Mucosa of stomach (tissue), 1 donor: ENCODE measurements at regions not wholly inside any gene's neighbourhood (a gene's known extent, or its start where the extent isn't known, plus 50 kb on each side); places are given as distances from the start of the nearest gene placed in this dataset.

ENCODE experiments used
- H3K27me3 ChIP-seq: one replicate; pipeline ENCODE4 v1.7.0; 2013; ENCODE audit warnings: mild to moderate bottlenecking, low read length; ENCODE audit not compliant: control insufficient read depth, insufficient read depth
- H3K36me3 ChIP-seq: one replicate; pipeline ENCODE4 v1.7.0; 2013; ENCODE audit warnings: low read length; ENCODE audit not compliant: control insufficient read depth, insufficient read depth
- H3K4me1 ChIP-seq: one replicate; pipeline ENCODE4 v1.7.0; 2013; ENCODE audit warnings: mild to moderate bottlenecking, low read length; ENCODE audit not compliant: control insufficient read depth, insufficient read depth
- H3K4me3 ChIP-seq: one replicate; pipeline ENCODE4 v1.7.0; 2013; ENCODE audit warnings: low read length
- H3K9ac ChIP-seq: one replicate; pipeline ENCODE4 v1.7.0; 2013; ENCODE audit warnings: mild to moderate bottlenecking, low read length, moderate library complexity
- H3K9me3 ChIP-seq: one replicate; pipeline ENCODE4 v1.7.0; 2013; ENCODE audit warnings: mild to moderate bottlenecking, low read length, moderate library complexity; ENCODE audit not compliant: control insufficient read depth
- donor health status: Pancreatic carcinoma.

DNA sequence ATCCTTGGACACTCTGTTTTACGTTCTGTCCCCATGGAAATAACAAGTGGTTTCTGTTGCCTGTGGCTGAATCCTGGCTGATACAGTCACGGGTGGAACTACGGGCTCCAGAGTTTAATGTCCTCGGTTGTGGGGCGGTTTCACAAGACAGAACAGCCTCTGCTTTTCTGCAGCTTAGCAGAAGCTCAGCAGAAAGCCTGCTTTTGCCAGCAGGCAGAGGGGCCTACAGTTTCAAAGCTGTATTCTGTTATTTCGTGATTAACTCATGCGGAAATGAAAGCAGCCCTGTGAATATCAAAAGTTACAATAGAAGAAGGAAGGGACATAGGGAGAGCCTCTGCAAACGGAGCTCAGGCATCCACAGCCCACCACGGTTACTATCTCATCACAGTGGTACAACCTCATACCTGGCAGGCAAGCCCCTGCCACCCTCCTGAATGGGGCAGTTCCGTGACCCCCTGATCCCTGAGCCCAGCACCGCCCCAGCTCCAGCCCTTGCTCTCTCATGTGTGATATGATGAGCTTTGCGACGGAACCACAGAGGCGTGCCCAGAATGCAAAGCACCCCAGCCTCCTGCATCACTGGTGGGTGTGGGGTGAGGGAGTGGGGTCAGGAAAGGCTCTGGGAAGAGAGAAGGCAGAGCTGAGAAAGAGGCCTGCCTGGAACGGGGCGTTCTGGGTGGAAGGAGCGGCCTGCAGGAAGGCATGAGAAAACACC lies 360.6 kb downstream of the BRD1 start:
- H3K9me3 ChIP-seq = no peaks in the 10 kb centered on the region
- no peaks in the 10 kb centered on the region for H3K36me3 ChIP-seq
- no peak overlapping the region for H3K9ac ChIP-seq
- H3K4me3 ChIP-seq = no peak overlapping the region
- H3K27me3 ChIP-seq = no peaks in the 10 kb centered on the region
- H3K4me1 ChIP-seq = no peaks in the 10 kb centered on the region

DNA sequence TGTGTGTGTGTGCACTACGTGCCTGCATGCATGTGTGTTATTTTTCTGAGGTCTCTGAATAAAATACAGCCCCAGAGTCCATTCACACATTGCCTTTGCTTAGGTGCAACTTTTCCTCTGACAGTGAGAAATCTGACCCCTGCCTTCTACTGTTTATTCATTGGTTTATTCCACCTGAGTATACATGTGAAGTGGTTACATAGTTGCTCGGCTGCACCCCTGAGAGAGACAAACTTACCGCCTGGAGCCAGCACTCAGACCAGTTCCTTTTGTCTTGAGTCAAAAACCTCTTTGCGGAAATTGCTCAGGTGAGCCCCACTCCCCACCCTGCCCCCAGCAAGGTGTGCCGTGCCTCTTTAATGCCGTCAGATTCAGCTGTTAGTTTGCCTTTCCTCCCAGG lies 363.6 kb downstream of the BRD1 start:
- Histone ChIP-seq H3K27me3 (no peaks in the 10 kb centered on the region), H3K4me1 (no peaks in the 10 kb centered on the region), H3K9ac (no peak overlapping the region), H3K4me3 (no peak overlapping the region), H3K36me3 (no peaks in the 10 kb centered on the region), H3K9me3 (no peaks in the 10 kb centered on the region)

DNA sequence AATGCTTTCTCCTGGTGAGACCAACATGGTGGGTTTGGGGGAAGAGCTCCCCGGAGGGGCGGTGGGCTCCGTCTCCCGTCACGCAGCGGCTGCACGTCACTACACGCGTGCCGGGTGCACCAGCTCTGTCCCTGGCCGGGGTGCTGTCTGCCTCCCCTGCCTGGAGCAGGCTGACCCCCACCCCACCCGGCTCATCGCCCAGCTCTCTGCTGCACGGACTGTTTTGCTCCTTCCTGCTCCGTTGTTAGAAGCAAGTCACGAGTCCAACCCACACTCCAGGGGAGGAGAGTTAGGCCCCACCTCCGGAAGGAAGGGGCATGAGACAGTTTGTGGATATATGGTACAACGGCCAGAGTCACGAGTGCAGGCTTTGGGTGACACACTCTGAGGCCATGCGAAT lies 364.9 kb downstream of the BRD1 start:
- H3K4me3 ChIP-seq = no peak overlapping the region
- no peaks in the 10 kb centered on the region for H3K36me3 ChIP-seq
- no peaks in the 10 kb centered on the region for H3K4me1 ChIP-seq
- no peak overlapping the region for H3K9ac ChIP-seq
- no peaks in the 10 kb centered on the region for H3K27me3 ChIP-seq
- H3K9me3 ChIP-seq = no peaks in the 10 kb centered on the region

DNA sequence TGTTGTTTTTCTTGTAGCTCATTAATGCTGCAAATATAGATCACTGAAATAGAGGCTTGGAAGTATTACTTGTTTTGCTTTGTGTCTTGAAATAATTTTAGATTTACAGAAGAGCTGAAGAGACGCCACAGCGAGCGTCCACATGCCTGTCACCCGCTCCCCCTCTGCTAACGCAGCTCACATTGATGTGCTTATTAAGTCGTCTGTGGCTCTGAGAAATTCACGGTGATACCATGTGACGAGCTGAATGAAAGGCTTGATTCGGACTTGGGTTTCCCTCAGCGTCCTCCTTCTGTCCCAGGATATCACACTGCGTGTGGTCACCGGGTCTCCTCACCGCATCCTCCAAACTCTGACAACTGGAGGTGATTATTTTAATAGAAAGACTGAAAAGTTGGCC lies 365.4 kb downstream of the BRD1 start:
- no peaks in the 10 kb centered on the region for H3K36me3 ChIP-seq
- H3K4me3 ChIP-seq = no peak overlapping the region
- H3K9me3 ChIP-seq = no peaks in the 10 kb centered on the region
- H3K4me1 ChIP-seq = no peaks in the 10 kb centered on the region
- H3K9ac ChIP-seq = no peak overlapping the region
- no peaks in the 10 kb centered on the region for H3K27me3 ChIP-seq

DNA sequence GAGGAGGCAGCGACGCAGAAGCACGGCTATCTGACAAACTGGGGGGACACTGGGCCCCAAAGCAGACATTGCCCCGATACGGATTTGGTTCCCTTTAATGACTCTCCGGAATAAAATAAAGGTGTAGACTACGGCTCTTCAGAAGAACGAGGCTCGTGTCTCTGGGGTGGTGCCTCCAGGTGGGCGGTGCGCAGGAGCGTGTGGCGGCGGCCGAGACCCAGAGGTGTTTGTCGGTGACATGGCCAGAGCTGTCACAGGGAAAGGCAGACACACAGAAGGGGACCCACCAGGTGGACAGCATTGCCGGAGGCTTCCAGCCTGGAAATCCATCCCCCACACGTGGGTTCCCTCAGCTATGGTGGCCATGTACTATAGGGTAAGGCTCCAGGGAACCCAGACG lies 366.0 kb downstream of the BRD1 start:
- H3K9me3 ChIP-seq = no peaks in the 10 kb centered on the region
- no peak overlapping the region for H3K4me3 ChIP-seq
- H3K9ac ChIP-seq = no peak overlapping the region
- H3K36me3 ChIP-seq = no peaks in the 10 kb centered on the region
- no peaks in the 10 kb centered on the region for H3K4me1 ChIP-seq
- H3K27me3 ChIP-seq = no peaks in the 10 kb centered on the region

DNA sequence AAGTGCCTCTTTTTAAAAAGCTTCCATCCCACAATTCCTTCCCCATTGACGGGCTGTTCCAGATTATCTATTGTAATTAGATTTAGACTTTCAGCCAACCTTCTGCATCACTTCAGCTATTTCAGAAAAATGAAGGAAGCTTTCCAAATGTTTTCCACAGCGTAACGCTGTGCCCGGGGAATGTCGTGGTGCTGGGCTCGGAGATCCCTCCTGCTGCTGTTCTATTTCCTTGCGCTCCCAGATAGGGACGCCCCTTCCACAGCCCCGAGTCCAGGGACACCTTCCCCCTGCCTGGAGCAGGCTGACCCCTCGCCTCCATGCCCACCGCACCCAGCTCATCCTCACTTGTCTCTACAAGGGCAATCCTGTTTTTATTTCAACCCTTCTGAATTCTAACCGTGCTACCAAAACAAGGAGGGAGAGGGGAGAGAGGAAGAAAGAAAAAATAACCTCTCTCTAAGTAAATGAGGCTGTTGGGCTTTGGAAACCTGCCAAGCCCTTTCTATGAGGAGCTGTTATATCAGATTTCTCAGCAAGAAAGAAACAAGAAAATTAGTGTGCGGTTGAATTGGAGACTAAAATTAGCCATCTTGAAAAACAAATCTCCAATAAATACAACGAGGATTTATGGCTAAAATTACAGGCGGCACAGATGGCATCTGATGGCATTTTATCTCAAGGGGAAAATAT lies 366.9 kb downstream of the BRD1 start:
- H3K9ac ChIP-seq = no peak overlapping the region
- no peaks in the 10 kb centered on the region for H3K27me3 ChIP-seq
- no peak overlapping the region for H3K4me3 ChIP-seq
- H3K9me3 ChIP-seq = no peaks in the 10 kb centered on the region
- H3K4me1 ChIP-seq = no peaks in the 10 kb centered on the region
- no peaks in the 10 kb centered on the region for H3K36me3 ChIP-seq

DNA sequence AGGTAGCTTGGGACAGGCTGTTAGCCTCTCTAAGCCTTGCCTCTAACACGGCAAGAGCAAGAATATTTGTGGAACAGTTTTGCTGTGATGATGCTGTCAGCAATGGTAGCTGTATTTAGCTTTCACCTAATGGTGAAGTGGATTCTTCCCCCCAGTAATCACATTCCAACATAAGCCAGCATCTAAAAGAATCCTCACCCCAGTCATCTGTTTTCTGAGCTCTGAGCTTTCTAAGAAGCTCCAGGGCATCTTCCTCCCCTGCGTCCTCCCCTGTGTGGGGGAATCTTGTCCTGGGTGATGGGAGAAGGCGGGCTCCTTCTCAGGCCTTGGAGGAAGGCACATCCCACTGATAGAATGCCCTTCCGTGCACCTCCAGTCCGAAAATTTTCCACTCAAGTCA lies 367.6 kb downstream of the BRD1 start:
- peaks cover 5% of the 10 kb centered on the region for H3K27me3 ChIP-seq
- H3K4me3 ChIP-seq = no peak overlapping the region

DNA sequence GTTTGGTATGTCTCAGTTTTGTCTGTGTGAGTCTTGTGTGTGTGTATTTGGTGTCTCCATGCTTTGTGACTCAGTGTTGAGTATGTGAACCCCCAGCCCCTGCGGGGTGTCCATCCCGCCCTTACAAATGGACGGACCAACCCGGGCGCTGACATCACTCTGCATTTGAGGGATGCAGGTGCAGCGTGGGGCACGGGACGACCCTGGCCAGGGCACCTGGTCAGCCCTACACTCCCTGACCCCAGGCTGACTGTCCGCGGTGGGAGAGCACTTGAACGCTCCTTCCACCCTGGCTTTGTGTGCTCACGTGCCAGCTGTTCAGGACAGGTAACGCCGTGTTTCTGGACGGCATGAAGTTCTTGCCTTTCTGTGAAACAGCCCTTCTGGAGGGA lies 369.0 kb downstream of the BRD1 start:
- Histone ChIP-seq H3K4me1 (no peaks in the 10 kb centered on the region), H3K9ac (no peak overlapping the region), H3K27me3 (peaks cover 5% of the 10 kb centered on the region), H3K9me3 (no peaks in the 10 kb centered on the region), H3K36me3 (no peaks in the 10 kb centered on the region), H3K4me3 (no peak overlapping the region)

More for the DNA sequence above, 367.6 kb downstream of the BRD1 start:
- Histone ChIP-seq H3K4me1 (no peaks in the 10 kb centered on the region), H3K9me3 (no peaks in the 10 kb centered on the region), H3K9ac (no peak overlapping the region), H3K36me3 (no peaks in the 10 kb centered on the region)

DNA sequence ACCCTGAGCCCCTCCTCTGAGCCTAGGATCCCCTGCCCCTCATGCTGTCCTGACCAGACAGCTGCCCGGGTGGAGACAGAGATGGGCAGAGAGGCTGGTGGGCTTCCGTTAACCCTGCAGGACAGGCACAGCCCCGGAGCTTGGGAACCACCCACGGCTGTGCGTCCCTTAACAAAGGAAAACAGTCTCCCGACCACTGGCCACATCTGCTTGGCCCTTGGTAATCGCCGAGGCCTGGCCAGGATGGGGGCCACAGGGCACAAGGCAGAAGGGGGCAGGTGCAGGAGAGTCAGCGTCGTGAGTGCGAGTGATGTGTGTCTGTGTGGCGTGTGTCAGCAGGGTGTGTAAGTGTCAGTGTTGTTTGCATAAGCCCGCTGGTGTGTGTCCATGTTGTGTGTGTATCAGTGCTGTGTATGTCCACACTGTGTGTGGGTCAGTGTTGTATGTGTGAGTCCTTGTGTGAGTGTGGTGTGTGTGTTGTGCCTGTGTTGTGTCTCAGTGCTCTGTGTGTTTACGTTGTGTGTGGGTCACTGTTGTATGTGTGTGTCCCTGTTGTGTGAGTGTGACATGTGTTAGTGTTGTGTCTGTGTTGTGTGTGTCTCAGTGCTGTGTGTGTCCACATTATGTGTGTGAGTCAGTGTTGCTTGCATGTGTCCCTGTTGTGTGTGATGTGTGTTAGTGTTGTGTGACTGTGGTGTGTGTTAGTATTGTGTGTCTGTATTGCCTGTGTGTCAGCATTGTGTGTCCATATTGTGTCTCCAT lies 369.5 kb downstream of the BRD1 start:
- H3K4me3 ChIP-seq = no peak overlapping the region
- H3K9me3 ChIP-seq = no peaks in the 10 kb centered on the region
- no peaks in the 10 kb centered on the region for H3K4me1 ChIP-seq
- H3K27me3 ChIP-seq = peaks cover 5% of the 10 kb centered on the region
- H3K36me3 ChIP-seq = no peaks in the 10 kb centered on the region
- no peak overlapping the region for H3K9ac ChIP-seq

DNA sequence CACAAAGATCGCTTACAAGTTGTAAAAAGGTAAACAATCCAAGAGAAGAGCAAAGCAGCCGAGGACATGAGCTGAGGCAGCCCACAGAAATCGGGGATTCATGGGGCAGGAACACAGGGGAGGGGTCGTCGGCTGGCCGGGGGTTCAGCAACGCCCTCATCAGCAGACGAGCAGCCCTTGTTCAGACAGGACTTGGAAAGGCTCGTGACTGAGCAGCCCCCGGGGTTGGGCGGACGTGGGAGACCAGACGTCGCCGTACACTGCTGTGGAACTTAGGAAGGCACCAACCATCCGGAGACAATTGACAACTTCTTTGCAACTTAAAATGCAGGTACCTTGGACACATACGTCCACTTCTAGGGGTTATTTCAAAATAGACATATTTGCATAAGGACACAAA lies 370.5 kb downstream of the BRD1 start:
- H3K9ac ChIP-seq = no peak overlapping the region
- H3K27me3 ChIP-seq = peaks cover 5% of the 10 kb centered on the region
- no peak overlapping the region for H3K4me3 ChIP-seq
- no peaks in the 10 kb centered on the region for H3K4me1 ChIP-seq
- H3K9me3 ChIP-seq = no peaks in the 10 kb centered on the region
- H3K36me3 ChIP-seq = no peaks in the 10 kb centered on the region

DNA sequence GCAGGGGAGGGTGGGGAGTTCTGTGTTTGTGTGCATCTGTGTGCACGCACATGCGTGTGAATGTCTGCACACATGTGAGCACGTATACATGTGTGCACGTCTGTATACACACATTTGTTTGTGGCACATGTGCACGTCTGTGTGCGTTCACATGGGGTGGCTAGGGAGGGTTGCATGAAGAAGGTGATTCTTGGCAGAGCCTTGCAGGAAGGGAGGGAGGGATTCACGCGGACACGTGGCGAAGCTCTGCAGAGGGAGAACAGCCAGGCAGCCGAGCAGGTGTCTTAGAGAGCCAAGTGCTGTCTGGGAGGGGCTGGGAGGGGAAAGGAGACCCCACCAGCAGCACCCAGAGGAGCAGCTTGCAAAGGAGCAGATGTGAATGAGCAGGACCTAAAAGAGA lies 372.1 kb downstream of the BRD1 start:
- H3K9ac ChIP-seq = no peak overlapping the region
- H3K4me1 ChIP-seq = no peaks in the 10 kb centered on the region
- H3K9me3 ChIP-seq = no peaks in the 10 kb centered on the region
- H3K4me3 ChIP-seq = no peak overlapping the region
- H3K36me3 ChIP-seq = no peaks in the 10 kb centered on the region
- peaks cover 9% of the 10 kb centered on the region for H3K27me3 ChIP-seq

DNA sequence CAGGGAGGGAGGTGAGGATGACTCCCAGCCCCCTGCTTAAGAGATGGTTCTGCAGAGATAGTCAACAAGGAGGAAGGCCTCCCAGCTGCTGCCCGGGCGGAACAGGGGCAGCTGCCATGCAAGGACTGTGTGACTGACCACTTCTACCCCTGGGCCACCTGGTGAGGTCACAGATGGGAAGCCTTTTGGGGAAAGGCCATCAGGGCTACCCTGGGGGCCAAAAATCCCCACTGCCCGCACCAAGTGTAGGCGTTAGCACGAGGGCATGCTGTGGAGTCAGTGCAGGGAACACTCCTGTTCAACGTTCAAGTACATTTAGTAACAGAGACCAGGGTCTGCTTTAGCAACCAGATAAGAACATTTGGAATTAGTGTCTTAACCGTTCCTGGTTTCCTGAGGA lies 372.9 kb downstream of the BRD1 start:
- no peaks in the 10 kb centered on the region for H3K9me3 ChIP-seq
- no peak overlapping the region for H3K9ac ChIP-seq
- no peak overlapping the region for H3K4me3 ChIP-seq
- H3K36me3 ChIP-seq = no peaks in the 10 kb centered on the region
- H3K4me1 ChIP-seq = no peaks in the 10 kb centered on the region
- peaks cover 14% of the 10 kb centered on the region for H3K27me3 ChIP-seq
